HEK293 (cell line): ENCODE measurements at regions not wholly inside any gene's neighbourhood (a gene's known extent, or its start where the extent isn't known, plus 50 kb on each side); places are given as distances from the start of the nearest gene placed in this dataset.

Experiments
- CTCF ChIA-PET: fragments of 350-600 bp; formaldehyde crosslinking; extraction: SDS; loops from one replicate; lab custom pipeline; 2021; ENCODE audit warnings: antibody characterized with exemption; lab: Yijun Ruan, JAX
- POLR2A ChIA-PET: fragments of 300-600 bp; formaldehyde crosslinking; extraction: SDS; loops from one replicate; lab custom pipeline; 2020; ENCODE audit warnings: antibody characterized with exemption, inconsistent platforms; lab: Yijun Ruan, JAX
- H3K27ac ChIP-seq: fragments of 200-500 bp; sonication (Bioruptor generic); 2 replicates; pipeline ENCODE4 v1.5.1; 2014; ENCODE audit warnings: low read depth, low read length, control low read depth, inconsistent platforms; ENCODE audit errors: extremely low read depth
- H3K36me3 ChIP-seq, 2 experiments: fragments of 200-500 bp in 1 of 2; sonication (Bioruptor generic) in 1 of 2; 1 replicate in 1 of 2; 2 replicates in 1 of 2; pipeline ENCODE4 v1.5.1; 2014 to 2017; ENCODE audit warnings: inconsistent platforms in 2 of 2, low read length in 2 of 2; ENCODE audit not compliant: control insufficient read depth in 2 of 2, insufficient read depth in 1 of 2
- H3K4me1 ChIP-seq: fragments of 200-500 bp; sonication (Bioruptor generic); 2 replicates; pipeline ENCODE4 v1.5.1; 2014; ENCODE audit warnings: mild to moderate bottlenecking, low read length, inconsistent platforms; ENCODE audit not compliant: control insufficient read depth, insufficient read depth
- H3K4me3 ChIP-seq: 2 replicates; pipeline ENCODE4 v1.5.1; 2011; ENCODE audit warnings: low read depth, mild to moderate bottlenecking, control low read depth, low read length, moderate library complexity
- H3K9me3 ChIP-seq: fragments of 200-500 bp; sonication (Bioruptor generic); 2 replicates; pipeline ENCODE4 v1.5.1; 2014; ENCODE audit warnings: low read depth, low read length, inconsistent platforms; ENCODE audit not compliant: control insufficient read depth, insufficient read depth
- HOXC10 ChIP-seq: sonication (generic); formaldehyde crosslinking; IDR thresholded peaks from 2 replicates; pipeline ENCODE4 v1.8.1; 2023; ENCODE audit warnings: mild to moderate bottlenecking, missing genetic modification reagents
- HOXD13 ChIP-seq: sonication (generic); formaldehyde crosslinking; IDR thresholded peaks from 2 replicates; pipeline ENCODE4 v1.8.0; 2022; ENCODE audit warnings: missing genetic modification reagents, borderline replicate concordance
- IKZF3 ChIP-seq: fragments of 450-650 bp; IDR thresholded peaks from 2 replicates; pipeline ENCODE4 v1.5.0; 2018; ENCODE audit warnings: missing biosample characterization, mild to moderate bottlenecking, missing genetic modification characterization, moderate library complexity
- KLF8 ChIP-seq: fragments of 450-650 bp; formaldehyde crosslinking; IDR thresholded peaks from 2 replicates; pipeline ENCODE4 v1.5.1; 2016; ENCODE audit warnings: missing biosample characterization, missing genetic modification characterization
- SCRT2 ChIP-seq: fragments of 450-650 bp; formaldehyde crosslinking; IDR thresholded peaks from 2 replicates; pipeline ENCODE4 v1.5.1; 2016; ENCODE audit warnings: missing biosample characterization, missing genetic modification characterization
- SP7 ChIP-seq: fragments of 450-650 bp; formaldehyde crosslinking; IDR thresholded peaks from 2 replicates; pipeline ENCODE4 v1.5.1; 2016; ENCODE audit warnings: missing biosample characterization, missing genetic modification characterization
- ZBTB1 ChIP-seq: fragments of 450-650 bp; formaldehyde crosslinking; IDR thresholded peaks from 2 replicates; pipeline ENCODE4 v1.5.1; 2016; ENCODE audit warnings: missing biosample characterization, missing genetic modification characterization
- ZEB2 ChIP-seq: fragments of 450-650 bp; formaldehyde crosslinking; IDR thresholded peaks from 2 replicates; pipeline ENCODE4 v1.5.1; 2016; ENCODE audit warnings: missing biosample characterization, missing genetic modification characterization
- ZFP41 ChIP-seq: fragments of 450-650 bp; formaldehyde crosslinking; IDR thresholded peaks from 2 replicates; pipeline ENCODE4 v1.5.1; 2016; ENCODE audit warnings: missing biosample characterization, missing genetic modification characterization, borderline replicate concordance
- ZNF112 ChIP-seq: fragments of 450-650 bp; formaldehyde crosslinking; IDR thresholded peaks from 2 replicates; pipeline ENCODE4 v1.5.0; 2017; ENCODE audit warnings: missing biosample characterization, missing genetic modification characterization
- ZNF138 ChIP-seq: fragments of 450-650 bp; formaldehyde crosslinking; IDR thresholded peaks from 2 replicates; pipeline ENCODE4 v1.5.1; 2016; ENCODE audit warnings: missing biosample characterization, missing genetic modification characterization, borderline replicate concordance
- ZNF169 ChIP-seq: fragments of 450-650 bp; formaldehyde crosslinking; IDR thresholded peaks from 2 replicates; pipeline ENCODE4 v1.5.1; 2016; ENCODE audit warnings: missing biosample characterization, missing genetic modification characterization
- ZNF184 ChIP-seq: fragments of 450-650 bp; IDR thresholded peaks from 2 replicates; pipeline ENCODE4 v1.5.1; 2018; ENCODE audit warnings: missing biosample characterization, mild to moderate bottlenecking, missing genetic modification characterization
- ZNF223 ChIP-seq: fragments of 450-650 bp; formaldehyde crosslinking; IDR thresholded peaks from 2 replicates; pipeline ENCODE4 v1.5.1; 2016; ENCODE audit warnings: missing biosample characterization, missing genetic modification characterization
- ZNF23 ChIP-seq: fragments of 450-650 bp; formaldehyde crosslinking; IDR thresholded peaks from 2 replicates; pipeline ENCODE4 v1.5.1; 2016; ENCODE audit warnings: missing biosample characterization, missing genetic modification characterization, borderline replicate concordance
- ZNF24 ChIP-seq: fragments of 450-650 bp; formaldehyde crosslinking; IDR thresholded peaks from 2 replicates; pipeline ENCODE4 v1.5.1; 2016; ENCODE audit warnings: missing biosample characterization, missing genetic modification characterization
- ZNF354C ChIP-seq: fragments of 450-650 bp; formaldehyde crosslinking; IDR thresholded peaks from 2 replicates; pipeline ENCODE4 v1.5.1; 2016; ENCODE audit warnings: missing biosample characterization, missing genetic modification characterization, low read depth, borderline replicate concordance
- ZNF530 ChIP-seq: fragments of 450-650 bp; formaldehyde crosslinking; IDR thresholded peaks from 2 replicates; pipeline ENCODE4 v1.5.1; 2016; ENCODE audit warnings: low read depth, missing biosample characterization, missing genetic modification characterization
- ZNF548 ChIP-seq: fragments of 450-650 bp; formaldehyde crosslinking; IDR thresholded peaks from 2 replicates; pipeline ENCODE4 v1.5.1; 2016; ENCODE audit warnings: missing biosample characterization, missing genetic modification characterization
- ZNF654 ChIP-seq: fragments of 450-650 bp; formaldehyde crosslinking; IDR thresholded peaks from 2 replicates; pipeline ENCODE4 v1.5.1; 2016; ENCODE audit warnings: low read depth, missing biosample characterization, missing genetic modification characterization
- ZNF677 ChIP-seq: fragments of 450-650 bp; IDR thresholded peaks from 2 replicates; pipeline ENCODE4 v1.5.0; 2018; ENCODE audit warnings: missing biosample characterization, mild to moderate bottlenecking, missing genetic modification characterization, moderate library complexity
- ZNF843 ChIP-seq: fragments of 450-650 bp; formaldehyde crosslinking; IDR thresholded peaks from 2 replicates; pipeline ENCODE4 v1.5.1; 2016; ENCODE audit warnings: missing biosample characterization, missing genetic modification characterization
- ZSCAN16 ChIP-seq: fragments of 450-650 bp; formaldehyde crosslinking; IDR thresholded peaks from 2 replicates; pipeline ENCODE4 v1.5.1; 2016; ENCODE audit warnings: missing biosample characterization, missing genetic modification characterization
- TF ChIP-seq, protein P1 (sequence below): fragments of 450-650 bp; formaldehyde crosslinking; IDR thresholded peaks from 2 replicates; pipeline ENCODE4 v1.5.1; 2016; ENCODE audit warnings: missing biosample characterization, missing genetic modification characterization
- TF ChIP-seq, protein P2 (sequence below): fragments of 450-650 bp; formaldehyde crosslinking; IDR thresholded peaks from 2 replicates; pipeline ENCODE4; 2016; ENCODE audit warnings: missing biosample characterization, missing genetic modification characterization
- TF ChIP-seq, protein P3 (sequence below): fragments of 450-650 bp; formaldehyde crosslinking; IDR thresholded peaks from 2 replicates; pipeline ENCODE4 v1.5.1; 2016; ENCODE audit warnings: missing biosample characterization, missing genetic modification characterization, low read depth
- TF ChIP-seq, protein P4 (sequence below): fragments of 450-650 bp; formaldehyde crosslinking; IDR thresholded peaks from 2 replicates; pipeline ENCODE4 v1.5.1; 2016; ENCODE audit warnings: missing biosample characterization, missing genetic modification characterization

DNA sequence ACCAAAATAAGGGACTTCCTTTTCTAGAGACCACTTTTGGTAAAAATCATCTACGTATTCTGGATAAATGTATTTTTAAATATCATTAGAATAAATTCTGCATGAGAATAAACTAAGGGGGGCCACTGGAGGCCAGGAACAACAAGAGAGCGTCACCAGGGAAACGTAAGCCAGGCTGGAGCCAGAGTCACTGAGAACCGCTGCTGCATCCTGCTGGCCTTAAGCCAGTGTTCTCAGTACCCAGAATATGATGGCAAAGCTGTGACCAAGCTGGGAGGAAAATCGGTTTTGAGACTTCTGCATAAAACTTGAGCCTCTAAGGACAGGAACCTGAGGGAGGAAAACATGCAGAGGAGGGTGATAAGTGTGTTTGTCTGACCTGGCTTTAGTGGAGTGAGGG is 63.0 kb upstream of the FAM9A start:
- H3K27ac ChIP-seq = no peak overlapping the region
- H3K36me3 ChIP-seq = no peaks in the 10 kb centered on the region
- H3K4me1 ChIP-seq = no peaks in the 10 kb centered on the region
- H3K4me3 ChIP-seq = no peak overlapping the region
- H3K9me3 ChIP-seq = no peaks in the 10 kb centered on the region
- CTCF ChIA-PET = no interaction called here
- POLR2A ChIA-PET = no interaction called here
- no peak for TF ChIP-seq ZEB2 (tag by site-specific recombination)
- TF ChIP-seq ZNF354C = no peak
- no peak for TF ChIP-seq ZFP41 (tag by site-specific recombination)
- TF ChIP-seq ZNF223 (tag by site-specific recombination) = no peak
- no peak for TF ChIP-seq KLF8 (tag by site-specific recombination)
- TF ChIP-seq HOXD13 (CRISPR knock-in tag) = no peak
- TF ChIP-seq ZNF112 = no peak
- no peak for TF ChIP-seq ZNF138 (tag by site-specific recombination)
- TF ChIP-seq, protein P1, sequence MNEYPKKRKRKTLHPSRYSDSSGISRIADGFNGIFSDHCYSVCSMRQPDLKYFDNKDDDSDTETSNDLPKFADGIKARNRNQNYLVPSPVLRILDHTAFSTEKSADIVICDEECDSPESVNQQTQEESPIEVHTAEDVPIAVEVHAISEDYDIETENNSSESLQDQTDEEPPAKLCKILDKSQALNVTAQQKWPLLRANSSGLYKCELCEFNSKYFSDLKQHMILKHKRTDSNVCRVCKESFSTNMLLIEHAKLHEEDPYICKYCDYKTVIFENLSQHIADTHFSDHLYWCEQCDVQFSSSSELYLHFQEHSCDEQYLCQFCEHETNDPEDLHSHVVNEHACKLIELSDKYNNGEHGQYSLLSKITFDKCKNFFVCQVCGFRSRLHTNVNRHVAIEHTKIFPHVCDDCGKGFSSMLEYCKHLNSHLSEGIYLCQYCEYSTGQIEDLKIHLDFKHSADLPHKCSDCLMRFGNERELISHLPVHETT (tag by site-specific recombination) = no peak
- TF ChIP-seq SP7 (tag by site-specific recombination) = no peak
- no peak for TF ChIP-seq IKZF3 (tag by site-specific recombination)
- no peak for TF ChIP-seq ZNF23 (tag by site-specific recombination)
- no peak for TF ChIP-seq ZBTB1
- TF ChIP-seq, protein P2, sequence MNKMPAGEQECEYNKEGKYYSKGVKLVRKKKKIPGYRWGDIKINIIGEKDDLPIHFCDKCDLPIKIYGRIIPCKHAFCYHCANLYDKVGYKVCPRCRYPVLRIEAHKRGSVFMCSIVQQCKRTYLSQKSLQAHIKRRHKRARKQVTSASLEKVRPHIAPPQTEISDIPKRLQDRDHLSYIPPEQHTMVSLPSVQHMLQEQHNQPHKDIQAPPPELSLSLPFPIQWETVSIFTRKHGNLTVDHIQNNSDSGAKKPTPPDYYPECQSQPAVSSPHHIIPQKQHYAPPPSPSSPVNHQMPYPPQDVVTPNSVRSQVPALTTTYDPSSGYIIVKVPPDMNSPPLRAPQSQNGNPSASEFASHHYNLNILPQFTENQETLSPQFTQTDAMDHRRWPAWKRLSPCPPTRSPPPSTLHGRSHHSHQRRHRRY (tag by site-specific recombination) = no peak
- no peak for TF ChIP-seq ZNF677

DNA sequence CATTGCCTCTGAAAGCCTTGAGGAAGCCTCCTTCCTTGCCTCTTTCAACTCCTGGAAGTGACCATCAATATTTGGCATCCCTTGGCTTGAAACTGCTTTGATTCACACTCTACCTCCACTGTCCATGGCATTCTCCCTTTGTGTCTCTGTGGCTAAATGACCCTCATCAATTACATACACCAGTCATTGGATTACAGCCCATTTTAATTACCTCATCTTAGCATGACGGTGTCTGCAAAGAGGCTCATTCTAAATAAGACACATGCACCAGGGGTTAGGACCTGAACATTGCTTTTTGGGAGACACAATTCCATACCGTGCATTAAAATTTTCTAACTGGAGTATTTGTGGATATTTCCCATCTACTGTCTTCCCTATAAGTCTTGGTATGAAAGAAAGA is 60.7 kb upstream of the FAM9A start:
- Histone ChIP-seq H3K9me3 (no peaks in the 10 kb centered on the region), H3K4me3 (no peak overlapping the region), H3K4me1 (no peaks in the 10 kb centered on the region), H3K36me3 (no peaks in the 10 kb centered on the region), H3K27ac (no peak overlapping the region)
- ChIA-PET CTCF (no interaction called here), POLR2A (no interaction called here)
- TF ChIP-seq, protein P3, sequence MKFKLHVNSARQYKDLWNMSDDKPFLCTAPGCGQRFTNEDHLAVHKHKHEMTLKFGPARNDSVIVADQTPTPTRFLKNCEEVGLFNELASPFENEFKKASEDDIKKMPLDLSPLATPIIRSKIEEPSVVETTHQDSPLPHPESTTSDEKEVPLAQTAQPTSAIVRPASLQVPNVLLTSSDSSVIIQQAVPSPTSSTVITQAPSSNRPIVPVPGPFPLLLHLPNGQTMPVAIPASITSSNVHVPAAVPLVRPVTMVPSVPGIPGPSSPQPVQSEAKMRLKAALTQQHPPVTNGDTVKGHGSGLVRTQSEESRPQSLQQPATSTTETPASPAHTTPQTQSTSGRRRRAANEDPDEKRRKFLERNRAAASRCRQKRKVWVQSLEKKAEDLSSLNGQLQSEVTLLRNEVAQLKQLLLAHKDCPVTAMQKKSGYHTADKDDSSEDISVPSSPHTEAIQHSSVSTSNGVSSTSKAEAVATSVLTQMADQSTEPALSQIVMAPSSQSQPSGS (tag by site-specific recombination) = no peak
- TF ChIP-seq ZNF530 (tag by site-specific recombination) (no peak), ZNF548 (tag by site-specific recombination) (no peak), HOXC10 (CRISPR knock-in tag) (no peak), SCRT2 (tag by site-specific recombination) (no peak), ZNF169 (tag by site-specific recombination) (no peak), ZNF843 (tag by site-specific recombination) (no peak), ZNF184 (tag by site-specific recombination) (no peak), ZNF654 (tag by site-specific recombination) (no peak), ZNF24 (tag by site-specific recombination) (no peak), ZSCAN16 (tag by site-specific recombination) (no peak)
- TF ChIP-seq, protein P4, sequence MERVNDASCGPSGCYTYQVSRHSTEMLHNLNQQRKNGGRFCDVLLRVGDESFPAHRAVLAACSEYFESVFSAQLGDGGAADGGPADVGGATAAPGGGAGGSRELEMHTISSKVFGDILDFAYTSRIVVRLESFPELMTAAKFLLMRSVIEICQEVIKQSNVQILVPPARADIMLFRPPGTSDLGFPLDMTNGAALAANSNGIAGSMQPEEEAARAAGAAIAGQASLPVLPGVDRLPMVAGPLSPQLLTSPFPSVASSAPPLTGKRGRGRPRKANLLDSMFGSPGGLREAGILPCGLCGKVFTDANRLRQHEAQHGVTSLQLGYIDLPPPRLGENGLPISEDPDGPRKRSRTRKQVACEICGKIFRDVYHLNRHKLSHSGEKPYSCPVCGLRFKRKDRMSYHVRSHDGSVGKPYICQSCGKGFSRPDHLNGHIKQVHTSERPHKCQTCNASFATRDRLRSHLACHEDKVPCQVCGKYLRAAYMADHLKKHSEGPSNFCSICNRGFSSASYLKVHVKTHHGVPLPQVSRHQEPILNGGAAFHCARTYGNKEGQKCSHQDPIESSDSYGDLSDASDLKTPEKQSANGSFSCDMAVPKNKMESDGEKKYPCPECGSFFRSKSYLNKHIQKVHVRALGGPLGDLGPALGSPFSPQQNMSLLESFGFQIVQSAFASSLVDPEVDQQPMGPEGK = no peak
